ENCODE measurements at regions not wholly inside any gene's neighbourhood (a gene's known extent, or its start where the extent isn't known, plus 50 kb on each side); places are given as distances from the start of the nearest gene placed in this dataset.

- TF ChIP-seq, protein P1, sequence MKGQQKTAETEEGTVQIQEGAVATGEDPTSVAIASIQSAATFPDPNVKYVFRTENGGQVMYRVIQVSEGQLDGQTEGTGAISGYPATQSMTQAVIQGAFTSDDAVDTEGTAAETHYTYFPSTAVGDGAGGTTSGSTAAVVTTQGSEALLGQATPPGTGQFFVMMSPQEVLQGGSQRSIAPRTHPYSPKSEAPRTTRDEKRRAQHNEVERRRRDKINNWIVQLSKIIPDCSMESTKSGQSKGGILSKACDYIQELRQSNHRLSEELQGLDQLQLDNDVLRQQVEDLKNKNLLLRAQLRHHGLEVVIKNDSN (IDR thresholded peaks at IDR 0.05), result no peak
- TF ChIP-seq CREB1 (IDR thresholded peaks at IDR 0.05; ENCODE audit: low read depth) (no peak), REST (IDR thresholded peaks at IDR 0.05; ENCODE audit: low read depth) (no peak), YY1 (IDR thresholded peaks at IDR 0.05; ENCODE audit: low read depth) (no peak)
Observed at GRCh38 chr6:9933677-9934076, 481.2 kb downstream of the TFAP2A start.

DNA sequence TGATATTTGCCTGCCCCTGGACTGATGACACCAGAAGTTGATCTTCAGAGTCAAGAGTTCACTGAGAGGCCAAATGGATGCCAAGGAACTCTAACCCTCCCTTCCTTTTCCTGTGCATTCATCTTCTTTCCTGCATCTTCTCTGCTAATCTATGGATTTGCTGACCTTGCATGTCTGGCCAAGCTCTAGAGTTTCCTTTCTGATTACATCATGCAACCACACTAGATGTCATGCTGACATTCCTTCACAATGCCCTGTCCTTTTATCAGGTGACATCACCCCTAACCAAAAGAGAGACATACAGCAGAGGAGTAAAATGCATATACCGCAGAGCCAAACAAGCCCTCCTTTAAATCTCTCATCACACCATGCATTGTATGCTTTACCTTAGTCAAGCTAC lies 487.6 kb downstream of the TFAP2A start:
- TF ChIP-seq EGR1 (IDR thresholded peaks at IDR 0.05) (no peak), TCF12 (IDR thresholded peaks at IDR 0.05; ENCODE audit: low read depth) (no peak), NFIC (IDR thresholded peaks at IDR 0.05) (no peak), EP300 (IDR thresholded peaks at IDR 0.05; ENCODE audit: borderline replicate concordance) (no peak), CEBPB (IDR thresholded peaks at IDR 0.05) (no peak), MAX (IDR thresholded peaks at IDR 0.05) (no peak), RAD21 (IDR thresholded peaks at IDR 0.05; ENCODE audit: low read depth) (no peak), FOXM1 (IDR thresholded peaks at IDR 0.05; ENCODE audit: borderline replicate concordance, low read depth) (no peak), ZBTB7A (IDR thresholded peaks at IDR 0.05; ENCODE audit: low read depth) (no peak), TEAD4 (IDR thresholded peaks at IDR 0.05) (no peak), REST (IDR thresholded peaks at IDR 0.05; ENCODE audit: low read depth) (no peak), CREB1 (IDR thresholded peaks at IDR 0.05; ENCODE audit: low read depth) (no peak), TAF1 (IDR thresholded peaks at IDR 0.05; ENCODE audit: low read depth) (no peak), YY1 (IDR thresholded peaks at IDR 0.05; ENCODE audit: low read depth) (no peak)
- TF ChIP-seq, protein P1 (IDR thresholded peaks at IDR 0.05), result no peak

DNA sequence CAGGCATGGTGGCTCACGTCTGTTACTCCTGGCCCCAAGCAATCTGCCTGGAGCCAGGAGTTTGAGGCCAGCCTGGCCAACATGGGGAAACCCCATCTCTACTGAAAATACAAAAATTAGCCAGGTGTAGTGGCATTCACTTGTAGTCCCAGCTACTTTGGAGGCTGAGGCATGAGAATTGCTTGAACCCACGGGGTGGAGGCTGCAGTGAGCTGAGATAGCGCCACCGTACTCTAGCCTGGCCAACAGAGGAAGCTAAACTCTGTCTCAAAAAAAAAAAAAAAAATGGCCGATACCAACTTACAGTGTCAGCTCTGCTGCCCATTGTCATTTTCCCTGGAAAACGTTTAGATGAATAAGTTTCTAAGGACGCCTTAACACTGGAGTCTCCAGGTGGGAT lies 489.9 kb downstream of the TFAP2A start:
- no peak for TF ChIP-seq TAF1 (IDR thresholded peaks at IDR 0.05; ENCODE audit: low read depth)
- TF ChIP-seq NFIC (IDR thresholded peaks at IDR 0.05), result no peak
- TF ChIP-seq TCF12 (IDR thresholded peaks at IDR 0.05; ENCODE audit: low read depth), result no peak
- no peak for TF ChIP-seq MAX (IDR thresholded peaks at IDR 0.05)
- TF ChIP-seq, protein P1 (IDR thresholded peaks at IDR 0.05), result no peak
- no peak for TF ChIP-seq EGR1 (IDR thresholded peaks at IDR 0.05)
- no peak for TF ChIP-seq FOXM1 (IDR thresholded peaks at IDR 0.05; ENCODE audit: borderline replicate concordance, low read depth)

DNA sequence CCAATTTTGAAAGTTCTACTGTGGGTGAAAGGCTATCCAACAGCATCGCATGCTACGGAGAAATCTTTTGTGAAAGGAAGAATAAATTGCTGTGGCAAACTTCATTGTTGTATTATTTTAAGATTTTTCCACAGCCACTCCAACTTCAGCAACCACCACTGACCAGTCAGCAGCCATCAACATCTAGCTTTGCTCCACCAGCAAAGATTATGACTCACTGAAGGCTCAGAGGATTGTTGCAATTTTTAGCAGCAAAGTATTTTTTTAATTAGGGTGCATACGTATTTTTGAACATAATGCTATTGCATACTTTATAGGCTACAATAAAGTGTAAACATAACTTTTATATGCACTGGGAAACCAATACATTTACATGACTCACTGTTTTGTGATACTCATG lies 493.5 kb downstream of the TFAP2A start:
- TF ChIP-seq CEBPB (IDR thresholded peaks at IDR 0.05) (no peak), FOXM1 (IDR thresholded peaks at IDR 0.05; ENCODE audit: borderline replicate concordance, low read depth) (no peak), TAF1 (IDR thresholded peaks at IDR 0.05; ENCODE audit: low read depth) (no peak), NFIC (IDR thresholded peaks at IDR 0.05) (no peak)

GRCh38 chr6:9914951-9915350 lies 499.9 kb downstream of the TFAP2A start:
- TF ChIP-seq RAD21 (IDR thresholded peaks at IDR 0.05; ENCODE audit: low read depth) (no peak), EGR1 (IDR thresholded peaks at IDR 0.05) (no peak), EP300 (IDR thresholded peaks at IDR 0.05; ENCODE audit: borderline replicate concordance) (no peak), YY1 (IDR thresholded peaks at IDR 0.05; ENCODE audit: low read depth) (no peak), FOXM1 (IDR thresholded peaks at IDR 0.05; ENCODE audit: borderline replicate concordance, low read depth) (no peak), TCF12 (IDR thresholded peaks at IDR 0.05; ENCODE audit: low read depth) (no peak), REST (IDR thresholded peaks at IDR 0.05; ENCODE audit: low read depth) (no peak), TAF1 (IDR thresholded peaks at IDR 0.05; ENCODE audit: low read depth) (no peak), NFIC (IDR thresholded peaks at IDR 0.05) (no peak), ZBTB7A (IDR thresholded peaks at IDR 0.05; ENCODE audit: low read depth) (no peak), CEBPB (IDR thresholded peaks at IDR 0.05) (no peak)
- TF ChIP-seq, protein P1 (IDR thresholded peaks at IDR 0.05), result no peak

Data from Ishikawa (cell line).